ENCODE measurements at regions not wholly inside any gene's neighbourhood (a gene's known extent, or its start where the extent isn't known, plus 50 kb on each side); places are given as distances from the start of the nearest gene placed in this dataset.

GRCh38 chr13:81762449-81762848, 1421.5 kb upstream of the SPRY2 start:
- TF ChIP-seq CTCF (IDR thresholded peaks at IDR 0.05; ENCODE audit: insufficient read depth, low read length, missing control alignments), result no peak
- ChIA-PET CTCF (no interaction called here), POLR2A (no interaction called here)
- no peak overlapping the region for H3K4me3 ChIP-seq (ENCODE audit: low read depth, low read length)
- no peak for DNase-seq (ENCODE audit: low read depth, low spot score)

- CTCF ChIA-PET, result no interaction called here
- POLR2A ChIA-PET, result no interaction called here
- H3K4me3 ChIP-seq (ENCODE audit: low read depth, low read length), result no peak overlapping the region
- TF ChIP-seq CTCF (IDR thresholded peaks at IDR 0.05; ENCODE audit: insufficient read depth, low read length, missing control alignments), result no peak
- no peak for DNase-seq (ENCODE audit: low read depth, low spot score)
These were observed 1419.4 kb upstream of the SPRY2 start for GRCh38 chr13:81760316-81760715.

GRCh38 chr13:81757348-81757970, 1416.5 kb upstream of the SPRY2 start:
- no peak for TF ChIP-seq CTCF (IDR thresholded peaks at IDR 0.05; ENCODE audit: insufficient read depth, low read length, missing control alignments)
- H3K4me3 ChIP-seq (ENCODE audit: low read depth, low read length), result no peak overlapping the region
- DNase-seq (ENCODE audit: low read depth, low spot score), result no peak
- ChIA-PET POLR2A (no interaction called here), CTCF (no interaction called here)

- no peak overlapping the region for H3K4me3 ChIP-seq (ENCODE audit: low read depth, low read length)
- POLR2A ChIA-PET, result no interaction called here
- no peak for TF ChIP-seq CTCF (IDR thresholded peaks at IDR 0.05; ENCODE audit: insufficient read depth, low read length, missing control alignments)
- CTCF ChIA-PET, result no interaction called here
- DNase-seq (ENCODE audit: low read depth, low spot score), result no peak
These were observed 1404.5 kb upstream of the SPRY2 start for GRCh38 chr13:81745391-81745790.

- ChIA-PET CTCF (no interaction called here), POLR2A (no interaction called here)
- H3K4me3 ChIP-seq (ENCODE audit: low read depth, low read length), result no peak overlapping the region
- no peak for TF ChIP-seq CTCF (IDR thresholded peaks at IDR 0.05; ENCODE audit: insufficient read depth, low read length, missing control alignments)
- DNase-seq (ENCODE audit: low read depth, low spot score), result no peak
These were observed 1397.4 kb upstream of the SPRY2 start for GRCh38 chr13:81738364-81738763.

- no peak for DNase-seq (ENCODE audit: low read depth, low spot score)
- no peak for TF ChIP-seq CTCF (IDR thresholded peaks at IDR 0.05; ENCODE audit: insufficient read depth, low read length, missing control alignments)
- ChIA-PET CTCF (no interaction called here), POLR2A (no interaction called here)
- H3K4me3 ChIP-seq (ENCODE audit: low read depth, low read length), result no peak overlapping the region
These were observed 1385.3 kb upstream of the SPRY2 start for GRCh38 chr13:81726037-81726726.
